Peyer's patch (tissue), 4 donors: ENCODE measurements at regions not wholly inside any gene's neighbourhood (a gene's known extent, or its start where the extent isn't known, plus 50 kb on each side); places are given as distances from the start of the nearest gene placed in this dataset.

Experiments used
- CTCF ChIP-seq, 6 experiments: fragments of 450-650 bp in 4 of 6; fragments of 200-600 bp in 2 of 6; sonication (generic) in 1 of 6; IDR thresholded peaks; one replicate each; pipeline ENCODE4 v1.5.1; 2017 to 2019; ENCODE audit warnings: antibody characterized with exemption in 6 of 6, mild to moderate bottlenecking in 3 of 6, moderate library complexity in 1 of 6
- POLR2A ChIP-seq, 2 donors: fragments of 450-650 bp; IDR thresholded peaks; one replicate each; pipeline ENCODE4 v1.5.1; 2017; ENCODE audit warnings: antibody characterized with exemption in 2 of 2, mild to moderate bottlenecking in 2 of 2, moderate library complexity in 2 of 2

DNA sequence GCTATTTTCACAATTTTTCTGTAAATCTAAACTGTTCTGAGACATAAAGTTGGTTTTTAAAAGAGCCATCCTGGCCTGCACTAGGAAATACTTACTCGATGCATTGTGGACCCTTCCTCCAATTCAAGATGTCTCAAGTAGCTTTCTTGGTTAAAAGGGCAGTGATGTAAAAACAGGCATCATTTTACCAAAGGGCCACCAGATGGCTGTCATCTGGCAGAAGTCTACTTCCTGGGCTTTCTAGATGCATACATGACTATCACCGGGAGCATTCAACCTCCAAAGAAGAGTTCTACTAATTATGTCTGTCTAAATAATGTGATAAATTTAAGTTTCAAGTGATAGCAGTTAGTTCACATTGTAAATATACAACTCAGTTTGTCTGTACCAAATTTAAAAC, 96.8 kb upstream of the FRMD6 start:
- no peak for TF ChIP-seq CTCF (IDR thresholded peaks at IDR 0.05)
- TF ChIP-seq POLR2A (IDR thresholded peaks at IDR 0.05) = no peak
